Tibial nerve (tissue), 4 donors: ENCODE measurements at regions not wholly inside any gene's neighbourhood (a gene's known extent, or its start where the extent isn't known, plus 50 kb on each side); places are given as distances from the start of the nearest gene placed in this dataset.

ENCODE experiments used
- DNase-seq, 2 donors: peaks; one replicate each; pipeline ENCODE4 v3.0.0-alpha.2; 2019; ENCODE audit warnings: low spot score in 2 of 2
- H3K27ac ChIP-seq, 4 donors: fragments of 200-600 bp; sonication (generic) in 3 of 4; one replicate each; pipeline ENCODE4 v1.5.1; 2017 to 2019; ENCODE audit warnings: mild to moderate bottlenecking in 1 of 4
- H3K27me3 ChIP-seq, 2 donors: fragments of 200-600 bp; sonication (generic) in 1 of 2; one replicate each; pipeline versions ENCODE4 v1.5.1 to v1.6.0; 2017 to 2019
- H3K36me3 ChIP-seq, 3 donors: fragments of 200-600 bp; sonication (generic); one replicate each; pipeline ENCODE4 v1.5.1; 2018 to 2019
- H3K4me1 ChIP-seq, 4 donors: fragments of 200-600 bp; sonication (generic) in 3 of 4; one replicate each; pipeline ENCODE4 v1.5.1; 2017 to 2019
- H3K4me3 ChIP-seq, 4 donors: fragments of 200-600 bp; sonication (generic) in 3 of 4; one replicate each; pipeline ENCODE4 v1.5.1; 2017 to 2019; ENCODE audit warnings: mild to moderate bottlenecking in 1 of 4, moderate library complexity in 1 of 4
- H3K9me3 ChIP-seq, 4 donors: fragments of 200-600 bp; sonication (generic) in 3 of 4; one replicate each; pipeline ENCODE4 v1.5.1; 2017 to 2019
- CTCF ChIP-seq, 5 experiments: fragments of 200-600 bp in 3 of 5; fragments of 450-650 bp in 2 of 5; sonication (generic) in 3 of 5; IDR thresholded peaks; one replicate each; pipeline ENCODE4 v1.5.1; 2016 to 2019; ENCODE audit warnings: antibody characterized with exemption in 5 of 5, mild to moderate bottlenecking in 3 of 5, moderate library complexity in 2 of 5
- EP300 ChIP-seq, 2 donors: sonication (generic); formaldehyde crosslinking; IDR thresholded peaks; one replicate each; pipeline ENCODE4 v1.6.1; 2017; ENCODE audit warnings: antibody characterized with exemption in 2 of 2, mild to moderate bottlenecking in 1 of 2
- POLR2A ChIP-seq, 2 donors: fragments of 450-650 bp; IDR thresholded peaks; one replicate each; pipeline ENCODE4 v1.6.1; 2017; ENCODE audit warnings: antibody characterized with exemption in 2 of 2, mild to moderate bottlenecking in 2 of 2, moderate library complexity in 2 of 2
- WGBS, 2 donors: methylation state at CpG; one replicate each; pipeline ENCODE4 v1.1.5; 2018; 5-methylcytosine and 5-hydroxymethylcytosine counted together

- Histone ChIP-seq H3K4me1 (peaks cover 0 to 23% (median 4%) of the 10 kb centered on the region in 4 donors), H3K9me3 (no peaks in the 10 kb centered on the region), H3K36me3 (no peaks in the 10 kb centered on the region), H3K4me3 (no peak overlapping the region), H3K27ac (no peak overlapping the region), H3K27me3 (no peaks in the 10 kb centered on the region)
- no peak for DNase-seq
- 69 to 94% methylated on average over 2 of the region's 2 CpGs for WGBS, 2 donors
- no peak for TF ChIP-seq POLR2A (IDR thresholded peaks at IDR 0.05)
- no peak for TF ChIP-seq EP300 (IDR thresholded peaks at IDR 0.05)
- no peak for TF ChIP-seq CTCF (IDR thresholded peaks at IDR 0.05)
Observed at GRCh38 chr5:98639274-98639673, 134.2 kb upstream of the RGMB start.

- H3K27ac ChIP-seq, result no peak overlapping the region
- 85 to 90% methylated on average over 1 of the region's 1 CpG for WGBS, 2 donors
- H3K4me3 ChIP-seq, result no peak overlapping the region
- no peak for TF ChIP-seq POLR2A (IDR thresholded peaks at IDR 0.05)
- TF ChIP-seq CTCF (IDR thresholded peaks at IDR 0.05), result no peak
- no peak for TF ChIP-seq EP300 (IDR thresholded peaks at IDR 0.05)
- no peaks in the 10 kb centered on the region for H3K36me3 ChIP-seq
- no peak for DNase-seq
- H3K4me1 ChIP-seq, result peaks cover 0 to 13% (median 4%) of the 10 kb centered on the region in 4 donors
- H3K27me3 ChIP-seq, result no peaks in the 10 kb centered on the region
- no peaks in the 10 kb centered on the region for H3K9me3 ChIP-seq
Observed at GRCh38 chr5:98641671-98642070, 131.8 kb upstream of the RGMB start.

GRCh38 chr5:98643569-98643968 is 129.9 kb upstream of the RGMB start:
- H3K4me1 ChIP-seq, result peaks cover 0 to 3% (median 0%) of the 10 kb centered on the region in 4 donors
- no peak for DNase-seq
- H3K9me3 ChIP-seq, result no peaks in the 10 kb centered on the region
- TF ChIP-seq CTCF (IDR thresholded peaks at IDR 0.05) (no peak), POLR2A (IDR thresholded peaks at IDR 0.05) (no peak), EP300 (IDR thresholded peaks at IDR 0.05) (no peak)
- H3K27ac ChIP-seq, result no peak overlapping the region
- H3K4me3 ChIP-seq, result no peak overlapping the region
- no peaks in the 10 kb centered on the region for H3K27me3 ChIP-seq
- no peaks in the 10 kb centered on the region for H3K36me3 ChIP-seq
- WGBS, 2 donors, result 91 to 94% methylated on average over 1 of the region's 1 CpG

GRCh38 chr5:98651715-98652114 is 121.7 kb upstream of the RGMB start:
- 58 to 87% methylated on average over 3 of the region's 3 CpGs for WGBS, 2 donors
- H3K4me1 ChIP-seq, result peaks cover 0 to 5% (median 0%) of the 10 kb centered on the region in 4 donors
- TF ChIP-seq EP300 (IDR thresholded peaks at IDR 0.05), result no peak
- no peak for TF ChIP-seq POLR2A (IDR thresholded peaks at IDR 0.05)
- TF ChIP-seq CTCF (IDR thresholded peaks at IDR 0.05), result no peak
- no peak for DNase-seq
- H3K9me3 ChIP-seq, result no peaks in the 10 kb centered on the region
- no peak overlapping the region for H3K27ac ChIP-seq
- no peak overlapping the region for H3K4me3 ChIP-seq
- no peaks in the 10 kb centered on the region for H3K36me3 ChIP-seq
- H3K27me3 ChIP-seq, result no peaks in the 10 kb centered on the region

GRCh38 chr5:98656125-98656795 is 117.2 kb upstream of the RGMB start:
- TF ChIP-seq POLR2A (IDR thresholded peaks at IDR 0.05) (no peak), CTCF (IDR thresholded peaks at IDR 0.05) (no peak), EP300 (IDR thresholded peaks at IDR 0.05) (no peak)
- no peak for DNase-seq
- H3K27me3 ChIP-seq, result no peaks in the 10 kb centered on the region
- WGBS, 2 donors, result 46 to 55% methylated on average over 3 of the region's 3 CpGs
- no peak overlapping the region for H3K4me3 ChIP-seq
- no peaks in the 10 kb centered on the region for H3K9me3 ChIP-seq
- peaks cover 0 to 5% (median 0%) of the 10 kb centered on the region in 4 donors for H3K4me1 ChIP-seq
- no peaks in the 10 kb centered on the region for H3K36me3 ChIP-seq
- no peak overlapping the region for H3K27ac ChIP-seq
